AG04449 (cell line): ENCODE measurements at regions not wholly inside any gene's neighbourhood (a gene's known extent, or its start where the extent isn't known, plus 50 kb on each side); places are given as distances from the start of the nearest gene placed in this dataset.

Experiments
- CTCF ChIA-PET: fragments of 350-600 bp; formaldehyde crosslinking; extraction: SDS; loops from one replicate; lab custom pipeline; 2021; ENCODE audit warnings: antibody characterized with exemption; lab: Yijun Ruan, JAX
- POLR2A ChIA-PET: fragments of 400-600, 350-600 bp; formaldehyde crosslinking; extraction: SDS; loops from one replicate; lab custom pipeline; 2020; ENCODE audit warnings: antibody characterized with exemption, inconsistent platforms; lab: Yijun Ruan, JAX
- DNase-seq: peaks from one replicate; pipeline ENCODE4 v3.0.0-alpha.2; 2010; ENCODE audit warnings: low read depth, low spot score
- H3K4me3 ChIP-seq: 2 replicates; pipeline ENCODE4 v1.5.1; 2011; ENCODE audit warnings: low read depth, mild to moderate bottlenecking, control low read depth, low read length
- TF ChIP-seq, protein P1 (sequence below): IDR thresholded peaks from one replicate; pipeline ENCODE4 v1.5.1; 2011; ENCODE audit warnings: mild to moderate bottlenecking, moderate library complexity, low read length, control low read depth, inconsistent platforms; ENCODE audit not compliant: insufficient read depth; ENCODE audit errors: missing control alignments

DNA sequence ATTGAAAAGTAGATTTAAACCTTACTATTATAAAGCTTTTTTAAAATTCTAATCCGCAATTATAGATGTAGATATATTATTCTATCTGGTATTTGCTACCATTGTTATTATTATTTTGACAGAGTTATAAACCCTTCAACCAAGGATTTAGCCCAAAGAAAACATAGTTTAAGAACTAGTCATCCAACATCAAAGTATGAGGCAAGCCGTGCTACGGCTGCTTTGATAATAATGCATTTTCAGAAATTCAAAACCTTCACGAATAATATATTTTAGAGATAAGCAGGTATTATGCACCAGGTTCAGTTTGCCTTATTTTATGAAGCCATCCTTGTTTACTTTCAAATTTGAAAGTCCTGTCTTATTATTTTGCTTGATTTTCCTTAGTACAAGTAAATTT, 1501.7 kb downstream of the RAPGEF2 start:
- no peak overlapping the region for H3K4me3 ChIP-seq
- ChIA-PET CTCF (no interaction called here), POLR2A (no interaction called here)
- TF ChIP-seq, protein P1, sequence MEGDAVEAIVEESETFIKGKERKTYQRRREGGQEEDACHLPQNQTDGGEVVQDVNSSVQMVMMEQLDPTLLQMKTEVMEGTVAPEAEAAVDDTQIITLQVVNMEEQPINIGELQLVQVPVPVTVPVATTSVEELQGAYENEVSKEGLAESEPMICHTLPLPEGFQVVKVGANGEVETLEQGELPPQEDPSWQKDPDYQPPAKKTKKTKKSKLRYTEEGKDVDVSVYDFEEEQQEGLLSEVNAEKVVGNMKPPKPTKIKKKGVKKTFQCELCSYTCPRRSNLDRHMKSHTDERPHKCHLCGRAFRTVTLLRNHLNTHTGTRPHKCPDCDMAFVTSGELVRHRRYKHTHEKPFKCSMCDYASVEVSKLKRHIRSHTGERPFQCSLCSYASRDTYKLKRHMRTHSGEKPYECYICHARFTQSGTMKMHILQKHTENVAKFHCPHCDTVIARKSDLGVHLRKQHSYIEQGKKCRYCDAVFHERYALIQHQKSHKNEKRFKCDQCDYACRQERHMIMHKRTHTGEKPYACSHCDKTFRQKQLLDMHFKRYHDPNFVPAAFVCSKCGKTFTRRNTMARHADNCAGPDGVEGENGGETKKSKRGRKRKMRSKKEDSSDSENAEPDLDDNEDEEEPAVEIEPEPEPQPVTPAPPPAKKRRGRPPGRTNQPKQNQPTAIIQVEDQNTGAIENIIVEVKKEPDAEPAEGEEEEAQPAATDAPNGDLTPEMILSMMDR: no peak
- DNase-seq: no peak

DNA sequence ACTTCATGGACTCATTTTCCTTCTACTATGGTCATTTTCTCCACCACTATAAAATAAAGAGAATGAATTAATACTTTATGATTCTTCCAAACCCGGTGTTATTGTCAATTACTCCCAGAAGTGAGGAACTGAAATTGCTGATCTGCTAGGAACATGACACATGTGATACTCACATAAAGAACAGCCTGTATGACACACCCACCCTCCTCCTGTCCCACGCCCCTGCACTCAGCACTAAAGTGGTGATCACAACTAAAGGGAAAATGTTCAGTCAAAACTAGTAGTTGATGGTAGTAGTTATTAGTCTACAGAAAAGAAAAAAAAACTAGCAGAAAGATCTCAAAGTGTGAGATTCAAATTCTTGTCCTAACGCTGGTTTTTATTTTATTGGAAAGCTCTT, 1508.3 kb downstream of the RAPGEF2 start:
- no peak overlapping the region for H3K4me3 ChIP-seq
- TF ChIP-seq, protein P1: no peak
- CTCF ChIA-PET: no interaction called here
- no peak for DNase-seq
- POLR2A ChIA-PET: no interaction called here

DNA sequence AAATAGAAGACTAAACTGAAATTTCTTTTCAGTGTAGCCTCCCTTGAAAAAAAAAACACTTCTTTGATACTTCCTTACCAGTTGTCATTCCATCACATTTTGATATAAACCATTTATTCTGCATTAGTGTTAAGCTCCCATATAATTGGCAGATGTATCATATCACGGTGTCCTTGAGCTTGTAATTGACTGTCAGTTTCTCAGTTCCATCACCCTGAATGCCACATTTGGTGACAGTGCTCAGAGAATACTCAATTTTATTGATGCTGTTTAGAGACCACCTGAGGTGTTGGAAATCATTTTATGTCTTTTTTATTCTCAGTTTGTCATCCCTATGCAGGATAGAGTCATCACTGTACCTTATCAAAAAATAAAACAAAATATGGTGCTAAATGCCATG, 1528.2 kb downstream of the RAPGEF2 start:
- TF ChIP-seq, protein P1: no peak
- CTCF ChIA-PET: no interaction called here
- no peak overlapping the region for H3K4me3 ChIP-seq
- POLR2A ChIA-PET: no interaction called here
- no peak for DNase-seq

DNA sequence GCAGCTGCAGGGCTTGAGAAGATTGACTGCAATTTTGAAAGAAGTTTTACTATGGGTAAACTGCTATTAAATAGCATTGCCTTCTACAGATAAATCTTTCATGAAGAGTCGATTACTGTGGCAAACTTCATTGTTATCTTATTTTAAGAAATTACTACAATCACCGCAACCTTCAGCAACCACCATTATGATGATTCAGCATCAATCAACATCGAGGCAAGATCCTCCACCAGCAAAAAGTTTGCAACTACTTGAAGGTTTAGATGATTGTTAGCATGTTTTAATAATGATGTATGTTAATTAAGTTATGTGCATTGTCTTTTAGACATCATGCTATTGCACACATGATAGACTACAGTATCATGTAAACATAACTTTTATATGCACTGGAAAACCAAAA, 1511.0 kb downstream of the FSTL5 start:
- no peak for DNase-seq
- ChIA-PET CTCF (no interaction called here), POLR2A (no interaction called here)
- TF ChIP-seq, protein P1: no peak
- H3K4me3 ChIP-seq: no peak overlapping the region

DNA sequence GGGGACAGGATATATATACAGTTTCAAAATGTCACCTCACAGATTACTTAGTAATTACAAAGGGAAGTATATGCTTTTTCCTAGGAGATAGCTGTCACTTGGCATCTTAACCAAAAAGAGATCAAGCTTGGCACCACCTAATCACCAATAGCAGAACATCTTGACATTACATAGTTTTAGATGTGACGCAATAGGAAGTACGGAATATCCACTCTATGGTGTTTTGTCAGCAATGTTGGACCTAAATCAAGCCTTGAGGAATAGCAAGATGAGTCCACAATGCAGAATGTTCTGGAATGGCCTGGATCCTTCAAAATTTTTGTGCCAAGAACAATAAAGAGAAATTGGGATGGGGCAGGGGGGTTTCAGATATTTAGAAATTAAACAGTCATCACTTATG, 1488.2 kb downstream of the FSTL5 start:
- ChIA-PET CTCF (no interaction called here), POLR2A (no interaction called here)
- TF ChIP-seq, protein P1: no peak
- H3K4me3 ChIP-seq: no peak overlapping the region
- no peak for DNase-seq

DNA sequence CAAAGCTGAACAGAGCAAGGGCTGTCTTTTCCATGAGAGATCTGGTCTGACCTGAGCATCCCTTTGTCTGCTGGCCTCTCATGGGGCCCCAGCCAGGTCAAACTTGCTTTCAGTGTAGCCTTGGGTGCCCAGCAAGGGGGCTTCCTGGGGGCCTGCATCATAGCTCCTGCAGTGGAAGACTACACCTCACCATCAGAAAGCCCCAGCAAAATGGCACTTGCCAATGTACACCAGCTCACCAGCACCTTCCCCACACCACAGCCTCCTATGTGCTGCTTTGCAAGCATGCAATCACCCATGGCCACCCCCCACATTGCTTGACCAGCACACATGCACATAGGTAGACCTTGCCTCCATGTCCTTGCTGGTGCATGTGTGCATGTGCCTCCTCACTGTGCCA, 1478.1 kb downstream of the FSTL5 start:
- ChIA-PET CTCF (no interaction called here), POLR2A (no interaction called here)
- TF ChIP-seq, protein P1: no peak
- no peak for DNase-seq
- no peak overlapping the region for H3K4me3 ChIP-seq
